NCI-H446 treated with DMSO at 0.1 percent for 48 hours (cell line): ENCODE measurements at regions not wholly inside any gene's neighbourhood (a gene's known extent, or its start where the extent isn't known, plus 50 kb on each side); places are given as distances from the start of the nearest gene placed in this dataset.

Source experiments
- DNase-seq: peaks from one replicate; lab custom pipeline; 2025; lab: John Stamatoyannopoulos, UW

GRCh38 chr5:44868541-44868940 lies 59.8 kb downstream of the MRPS30 start:
- DNase-seq = no peak

- DNase-seq = no peak
Measured at GRCh38 chr5:44869928-44870327, 61.2 kb downstream of the MRPS30 start.

- no peak for DNase-seq
Measured at GRCh38 chr5:44870430-44870829, 61.7 kb downstream of the MRPS30 start.

- no peak for DNase-seq
Measured at GRCh38 chr5:44871401-44871800, 62.7 kb downstream of the MRPS30 start.

- DNase-seq = peak; percentile 34
Measured at GRCh38 chr5:44875661-44876605, 67.2 kb downstream of the MRPS30 start.

- no peak for DNase-seq
Measured at GRCh38 chr5:44881266-44881665, 72.5 kb downstream of the MRPS30 start.

GRCh38 chr5:44884036-44884435 lies 75.3 kb downstream of the MRPS30 start:
- DNase-seq = no peak

GRCh38 chr5:44885903-44886302 lies 77.2 kb downstream of the MRPS30 start:
- no peak for DNase-seq

- no peak for DNase-seq
Measured at GRCh38 chr5:44887722-44888121, 79.0 kb downstream of the MRPS30 start.

GRCh38 chr5:44888435-44888834 lies 79.7 kb downstream of the MRPS30 start:
- DNase-seq = no peak

- no peak for DNase-seq
Measured at GRCh38 chr5:44891116-44891515, 82.4 kb downstream of the MRPS30 start.

- no peak for DNase-seq
Measured at GRCh38 chr5:44900273-44900954, 91.7 kb downstream of the MRPS30 start.

GRCh38 chr5:44907396-44907795 lies 98.6 kb downstream of the MRPS30 start:
- DNase-seq = no peak

- peak; percentile 21 for DNase-seq
Measured at GRCh38 chr5:44909004-44909403, 100.3 kb downstream of the MRPS30 start.

- no peak for DNase-seq
Measured at GRCh38 chr5:44911501-44911900, 102.8 kb downstream of the MRPS30 start.

- no peak for DNase-seq
Measured at GRCh38 chr5:44914221-44914620, 105.5 kb downstream of the MRPS30 start.

GRCh38 chr5:44919560-44919959 lies 110.8 kb downstream of the MRPS30 start:
- no peak for DNase-seq

- no peak for DNase-seq
Measured at GRCh38 chr5:44927115-44927733, 118.5 kb downstream of the MRPS30 start.

- no peak for DNase-seq
Measured at GRCh38 chr5:44932922-44933585, 124.3 kb downstream of the MRPS30 start.

GRCh38 chr5:44933686-44934085 lies 124.9 kb downstream of the MRPS30 start:
- DNase-seq = no peak

- peak; percentile 94 for DNase-seq
Measured at GRCh38 chr5:44935262-44935661, 126.5 kb downstream of the MRPS30 start.

- peak; percentile 98 for DNase-seq
Measured at GRCh38 chr5:44935871-44936270, 127.1 kb downstream of the MRPS30 start.
